ENCODE measurements at regions not wholly inside any gene's neighbourhood (a gene's known extent, or its start where the extent isn't known, plus 50 kb on each side); places are given as distances from the start of the nearest gene placed in this dataset.

DNA sequence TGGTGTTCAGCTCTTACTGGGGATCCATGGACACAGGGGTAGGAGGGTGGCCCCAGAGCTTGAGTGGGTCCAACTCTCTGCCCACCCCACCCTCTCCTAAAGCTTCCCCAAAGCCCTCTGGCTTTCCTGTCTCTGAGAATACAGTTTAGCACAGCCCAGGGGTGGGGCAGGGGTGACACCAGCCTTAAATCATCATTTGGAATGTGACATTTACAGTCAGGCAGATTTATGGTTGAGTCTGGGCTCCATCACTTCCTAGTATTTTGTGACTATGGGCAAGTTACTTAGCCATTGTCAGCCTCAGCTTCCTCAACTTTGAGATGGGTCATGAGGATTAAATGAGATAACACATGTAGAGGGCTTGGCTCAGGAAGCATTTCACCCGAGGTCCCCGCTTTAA, 193.1 kb upstream of the IRX6 start:
- TF ChIP-seq, protein P1, sequence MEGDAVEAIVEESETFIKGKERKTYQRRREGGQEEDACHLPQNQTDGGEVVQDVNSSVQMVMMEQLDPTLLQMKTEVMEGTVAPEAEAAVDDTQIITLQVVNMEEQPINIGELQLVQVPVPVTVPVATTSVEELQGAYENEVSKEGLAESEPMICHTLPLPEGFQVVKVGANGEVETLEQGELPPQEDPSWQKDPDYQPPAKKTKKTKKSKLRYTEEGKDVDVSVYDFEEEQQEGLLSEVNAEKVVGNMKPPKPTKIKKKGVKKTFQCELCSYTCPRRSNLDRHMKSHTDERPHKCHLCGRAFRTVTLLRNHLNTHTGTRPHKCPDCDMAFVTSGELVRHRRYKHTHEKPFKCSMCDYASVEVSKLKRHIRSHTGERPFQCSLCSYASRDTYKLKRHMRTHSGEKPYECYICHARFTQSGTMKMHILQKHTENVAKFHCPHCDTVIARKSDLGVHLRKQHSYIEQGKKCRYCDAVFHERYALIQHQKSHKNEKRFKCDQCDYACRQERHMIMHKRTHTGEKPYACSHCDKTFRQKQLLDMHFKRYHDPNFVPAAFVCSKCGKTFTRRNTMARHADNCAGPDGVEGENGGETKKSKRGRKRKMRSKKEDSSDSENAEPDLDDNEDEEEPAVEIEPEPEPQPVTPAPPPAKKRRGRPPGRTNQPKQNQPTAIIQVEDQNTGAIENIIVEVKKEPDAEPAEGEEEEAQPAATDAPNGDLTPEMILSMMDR (conservative IDR thresholded peaks at IDR 0.05 in 1 of 2, IDR thresholded peaks at IDR 0.05 in 1 of 2; ENCODE audit: low read depth in 1 of 2, low read length in 2 of 2): no peak
- TF ChIP-seq EZH2 (IDR thresholded peaks at IDR 0.05; ENCODE audit: low read length, missing control alignments): no peak

All from fibroblast of lung (primary cell).